ENCODE measurements at regions not wholly inside any gene's neighbourhood (a gene's known extent, or its start where the extent isn't known, plus 50 kb on each side); places are given as distances from the start of the nearest gene placed in this dataset.

DNA sequence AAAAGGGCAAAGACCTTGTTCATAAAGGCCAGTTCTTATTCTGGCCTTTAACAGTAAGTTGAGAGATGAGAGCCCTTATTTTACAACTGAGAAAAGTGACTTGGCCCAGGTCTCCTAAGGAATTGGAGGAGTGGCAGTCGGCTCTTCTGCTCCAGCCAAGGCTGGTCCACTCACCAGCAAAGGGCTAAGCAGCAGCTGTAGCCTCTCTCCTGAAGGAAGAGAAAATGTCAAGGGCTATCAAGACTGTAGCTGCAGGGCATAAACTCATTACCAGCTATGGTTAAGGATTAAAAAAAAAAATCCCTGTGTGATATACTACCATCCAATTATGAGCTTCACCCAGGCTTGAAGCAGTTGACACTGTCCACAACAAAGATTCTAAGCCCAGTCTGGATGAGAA lies 138.6 kb upstream of the RAD23B start:
- no peak overlapping the region for H3K4me3 ChIP-seq (ENCODE audit: low read depth, low read length)
- TF ChIP-seq CTCF (IDR thresholded peaks at IDR 0.05; ENCODE audit: control insufficient read depth, extremely low read depth, insufficient read depth): no peak
- no peak for DNase-seq (ENCODE audit: low read depth)

DNA sequence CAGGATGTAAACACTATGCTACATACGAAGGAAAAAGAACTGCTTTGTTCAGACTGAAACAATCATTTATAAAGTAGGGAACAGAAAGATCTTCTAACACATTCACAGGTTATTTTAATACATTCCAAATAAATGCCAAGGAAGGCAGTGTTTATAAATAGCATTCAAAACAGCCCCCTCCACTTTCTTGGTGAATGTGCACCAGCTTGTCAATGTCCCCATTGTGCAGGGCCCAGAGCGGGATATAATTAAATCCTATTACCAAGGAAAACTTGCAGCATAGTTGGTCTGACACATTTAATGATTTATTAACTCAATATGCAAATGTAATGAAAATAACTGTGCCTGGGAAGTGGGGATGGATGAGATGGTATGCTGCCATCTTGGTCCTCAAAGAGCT lies 135.9 kb upstream of the RAD23B start:
- DNase-seq (ENCODE audit: low read depth): no peak
- TF ChIP-seq CTCF (IDR thresholded peaks at IDR 0.05; ENCODE audit: control insufficient read depth, extremely low read depth, insufficient read depth): no peak
- H3K4me3 ChIP-seq (ENCODE audit: low read depth, low read length): no peak overlapping the region

- H3K4me3 ChIP-seq (ENCODE audit: low read depth, low read length): no peak overlapping the region
- DNase-seq (ENCODE audit: low read depth): no peak
- TF ChIP-seq CTCF (IDR thresholded peaks at IDR 0.05; ENCODE audit: control insufficient read depth, extremely low read depth, insufficient read depth): no peak
Observed at GRCh38 chr9:107148216-107148615, 134.9 kb upstream of the RAD23B start.

DNA sequence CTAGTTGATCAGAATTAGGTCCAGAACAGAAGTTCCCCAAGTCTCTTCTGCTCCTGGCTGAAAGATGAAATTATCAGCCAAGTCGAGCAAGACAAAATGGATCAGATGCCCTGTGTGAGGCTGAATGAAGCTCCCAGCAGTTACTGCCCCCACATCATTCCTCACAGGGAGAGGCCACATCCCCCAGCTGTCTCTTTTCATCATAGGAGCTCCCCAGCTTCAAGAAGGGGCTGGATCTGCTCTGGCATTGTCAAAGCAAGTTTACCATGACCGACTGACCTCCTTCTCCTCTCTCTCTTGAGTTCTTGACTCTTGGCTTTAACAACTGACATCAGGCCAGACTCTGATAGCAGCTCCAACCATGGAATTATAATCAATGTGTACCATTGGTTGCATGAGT lies 133.3 kb upstream of the RAD23B start:
- DNase-seq (ENCODE audit: low read depth): no peak
- H3K4me3 ChIP-seq (ENCODE audit: low read depth, low read length): no peak overlapping the region
- no peak for TF ChIP-seq CTCF (IDR thresholded peaks at IDR 0.05; ENCODE audit: control insufficient read depth, extremely low read depth, insufficient read depth)

GRCh38 chr9:107153336-107153735 lies 129.7 kb upstream of the RAD23B start:
- H3K4me3 ChIP-seq (ENCODE audit: low read depth, low read length): no peak overlapping the region
- DNase-seq (ENCODE audit: low read depth): no peak
- TF ChIP-seq CTCF (IDR thresholded peaks at IDR 0.05; ENCODE audit: control insufficient read depth, extremely low read depth, insufficient read depth): no peak

GRCh38 chr9:107154291-107154690 lies 128.8 kb upstream of the RAD23B start:
- peak; percentile 76 for DNase-seq (ENCODE audit: low read depth)
- no peak for TF ChIP-seq CTCF (IDR thresholded peaks at IDR 0.05; ENCODE audit: control insufficient read depth, extremely low read depth, insufficient read depth)
- H3K4me3 ChIP-seq (ENCODE audit: low read depth, low read length): no peak overlapping the region

GRCh38 chr9:107154766-107155165 lies 128.3 kb upstream of the RAD23B start:
- no peak for DNase-seq (ENCODE audit: low read depth)
- no peak for TF ChIP-seq CTCF (IDR thresholded peaks at IDR 0.05; ENCODE audit: control insufficient read depth, extremely low read depth, insufficient read depth)
- H3K4me3 ChIP-seq (ENCODE audit: low read depth, low read length): no peak overlapping the region
